Activated CD4-positive, alpha-beta T cell treated with anti-CD3 and anti-CD28 coated beads for 24 hours (primary cell): ENCODE measurements at regions not wholly inside any gene's neighbourhood (a gene's known extent, or its start where the extent isn't known, plus 50 kb on each side); places are given as distances from the start of the nearest gene placed in this dataset.

Source experiments
- DNase-seq, 2 donors: peaks; one replicate each; pipeline ENCODE4 v3.0.0-alpha.2; 2020; ENCODE audit warnings: low read depth in 2 of 2

GRCh38 chr14:22513066-22513812 lies 75.8 kb downstream of the DAD1 start:
- DNase-seq: no peak

- DNase-seq: no peak
These were observed 76.8 kb downstream of the DAD1 start for GRCh38 chr14:22512106-22512814.

- no peak for DNase-seq
These were observed 78.4 kb downstream of the DAD1 start for GRCh38 chr14:22510527-22511110.

GRCh38 chr14:22509751-22510300 lies 79.2 kb downstream of the DAD1 start:
- DNase-seq: no peak

GRCh38 chr14:22509036-22509709 lies 79.9 kb downstream of the DAD1 start:
- no peak for DNase-seq

- DNase-seq: no peak
These were observed 80.4 kb downstream of the DAD1 start for GRCh38 chr14:22508662-22509035.

GRCh38 chr14:22508150-22508457 lies 80.9 kb downstream of the DAD1 start:
- DNase-seq: no peak

GRCh38 chr14:22506778-22507351 lies 82.2 kb downstream of the DAD1 start:
- no peak for DNase-seq

GRCh38 chr14:22506378-22506710 lies 82.7 kb downstream of the DAD1 start:
- no peak for DNase-seq

GRCh38 chr14:22505697-22506377 lies 83.2 kb downstream of the DAD1 start:
- no peak for DNase-seq

GRCh38 chr14:22505309-22505696 lies 83.7 kb downstream of the DAD1 start:
- DNase-seq: no peak

GRCh38 chr14:22502551-22502950 lies 86.5 kb downstream of the DAD1 start:
- no peak for DNase-seq

GRCh38 chr14:22502007-22502406 lies 87.0 kb downstream of the DAD1 start:
- DNase-seq: no peak

GRCh38 chr14:22500954-22501726 lies 87.9 kb downstream of the DAD1 start:
- no peak for DNase-seq

GRCh38 chr14:22500525-22500924 lies 88.5 kb downstream of the DAD1 start:
- DNase-seq: no peak

- no peak for DNase-seq
These were observed 91.3 kb downstream of the DAD1 start for GRCh38 chr14:22497671-22498093.

- DNase-seq: no peak
These were observed 91.9 kb downstream of the DAD1 start for GRCh38 chr14:22497144-22497423.

GRCh38 chr14:22494486-22495135 lies 94.4 kb downstream of the DAD1 start:
- DNase-seq: no peak

GRCh38 chr14:22493753-22494152 lies 95.3 kb downstream of the DAD1 start:
- no peak for DNase-seq
